GM21390 (cell line): ENCODE measurements at regions not wholly inside any gene's neighbourhood (a gene's known extent, or its start where the extent isn't known, plus 50 kb on each side); places are given as distances from the start of the nearest gene placed in this dataset.
"Not testable (repeated sequence)": the region's sequence is repeated elsewhere in the genome, so short reads cannot be mapped to it uniquely, and the experiment has no call there.

Source experiments
- ATAC-seq: cut with Tn5 transposase; IDR thresholded peaks from one replicate; pipeline ENCODE4 v1.9.1; 2021; ENCODE audit not compliant: unreplicated experiment

DNA sequence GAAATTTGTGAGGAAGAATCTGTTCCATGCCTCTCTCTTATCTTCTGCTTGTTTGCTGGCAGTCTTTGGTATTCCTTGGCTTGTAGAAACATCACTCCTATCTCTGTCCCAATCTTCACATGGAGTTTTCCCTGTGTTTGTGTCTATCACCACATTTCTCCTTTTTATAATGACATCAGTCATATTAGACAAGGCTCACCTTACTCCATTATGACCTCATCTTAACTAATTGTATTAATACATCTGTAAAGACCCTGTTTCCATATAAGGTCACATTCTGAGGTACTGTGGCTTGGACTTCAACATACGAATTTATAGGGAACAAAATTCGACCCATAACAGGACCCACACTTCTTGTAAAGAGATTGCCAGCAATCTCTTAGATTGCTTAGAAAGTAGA lies 72.3 kb upstream of the POGK start:
- ATAC-seq: no peak

DNA sequence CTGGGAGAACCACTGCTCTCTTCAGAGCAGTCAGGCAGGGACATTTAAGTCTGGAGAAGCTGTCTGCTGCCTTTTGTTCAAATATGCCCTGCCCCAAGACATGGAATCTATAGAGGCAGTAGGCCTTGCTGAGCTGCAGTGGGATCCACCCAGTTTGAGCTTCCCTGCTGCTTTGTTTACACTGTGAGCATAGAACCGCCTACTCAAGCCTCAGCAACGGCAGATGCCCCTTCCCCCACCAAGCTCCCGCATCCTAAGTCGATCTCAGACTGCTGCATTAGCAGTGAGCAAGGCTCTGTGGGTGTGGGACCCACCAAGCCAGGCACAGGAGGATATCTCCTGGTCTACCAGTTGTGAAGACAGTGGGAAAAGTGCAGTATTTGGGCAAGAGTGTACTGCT lies 54.6 kb upstream of the POGK start:
- ATAC-seq: not testable (repeated sequence)

DNA sequence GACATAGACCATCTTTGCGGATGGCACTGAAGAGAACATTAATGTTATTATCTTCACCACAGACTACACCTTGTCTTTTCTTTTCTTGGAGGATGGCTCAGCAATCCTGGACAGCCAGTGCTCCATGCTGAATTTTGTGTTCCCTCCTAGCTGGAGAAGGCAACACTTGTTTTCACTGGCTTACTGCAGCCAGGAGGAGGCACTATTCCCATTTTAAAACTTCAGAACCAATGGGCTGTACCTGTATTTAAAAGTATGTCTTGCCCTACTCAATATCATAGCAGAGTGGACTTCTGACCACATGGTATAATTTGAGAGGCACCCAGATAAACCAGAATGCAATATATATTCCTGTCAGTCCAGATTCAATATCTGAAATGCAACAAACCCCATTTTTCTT lies 53.3 kb upstream of the POGK start:
- ATAC-seq: no peak

DNA sequence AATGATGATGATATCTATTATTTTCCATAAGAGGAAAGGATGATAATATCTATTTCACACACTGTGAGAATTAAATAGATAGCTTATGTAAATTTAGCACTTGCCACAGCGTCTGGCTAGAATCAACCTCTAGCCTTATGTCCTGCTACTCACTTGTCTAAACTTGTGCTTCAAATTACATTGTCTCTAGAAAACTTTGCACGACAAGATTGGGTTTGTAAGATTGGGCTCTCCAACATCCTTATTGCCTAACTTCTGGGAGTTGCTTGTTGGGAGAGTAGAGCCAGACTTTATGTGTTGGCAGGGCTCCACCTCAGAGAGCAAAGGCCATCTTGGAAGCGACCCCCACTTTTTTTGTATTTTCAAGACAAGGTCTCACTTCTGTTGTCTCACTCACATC lies 50.0 kb upstream of the POGK start:
- no peak for ATAC-seq
